ENCODE measurements at regions not wholly inside any gene's neighbourhood (a gene's known extent, or its start where the extent isn't known, plus 50 kb on each side); places are given as distances from the start of the nearest gene placed in this dataset.
A peak's percentile ranks its signal among the peaks of the same experiment; 100 is the strongest.

DNA sequence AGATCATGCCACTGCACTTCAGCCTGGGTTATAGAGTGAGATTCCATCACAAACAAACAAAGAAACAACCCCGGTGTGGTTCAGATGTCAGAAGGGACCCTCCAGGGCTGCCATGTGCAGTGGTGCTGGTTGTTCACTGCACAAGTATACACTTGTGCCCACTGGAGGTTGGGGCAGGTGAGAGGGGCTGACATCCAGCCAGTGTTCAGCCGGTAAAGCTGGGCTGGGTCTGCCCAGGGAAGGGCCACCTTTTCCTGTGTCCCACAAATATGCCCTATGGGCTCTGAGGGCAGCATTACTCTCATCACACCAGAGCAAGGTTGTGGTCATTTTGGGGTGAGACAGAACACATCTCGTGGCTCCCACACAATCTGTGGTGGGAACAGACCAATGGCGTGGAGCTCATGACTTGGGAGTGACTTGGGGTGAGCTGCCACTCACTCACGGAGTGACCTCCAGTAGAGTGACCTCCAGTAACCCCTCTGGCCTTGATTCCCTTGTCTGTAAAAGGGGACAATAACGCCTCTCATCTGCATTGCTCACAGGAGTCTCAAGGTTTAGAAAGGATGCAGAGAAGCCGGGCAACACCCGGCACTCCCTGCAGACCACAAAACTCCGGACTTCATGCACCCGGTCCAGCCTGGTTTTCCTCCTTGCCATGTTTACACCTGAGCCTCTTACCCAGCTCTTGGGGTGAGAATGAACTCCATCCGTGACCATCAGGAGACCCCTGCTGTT, 69.0 kb upstream of the VRK1 start:
- no peak for DNase-seq (ENCODE audit: low read depth in 2 of 2)

DNA sequence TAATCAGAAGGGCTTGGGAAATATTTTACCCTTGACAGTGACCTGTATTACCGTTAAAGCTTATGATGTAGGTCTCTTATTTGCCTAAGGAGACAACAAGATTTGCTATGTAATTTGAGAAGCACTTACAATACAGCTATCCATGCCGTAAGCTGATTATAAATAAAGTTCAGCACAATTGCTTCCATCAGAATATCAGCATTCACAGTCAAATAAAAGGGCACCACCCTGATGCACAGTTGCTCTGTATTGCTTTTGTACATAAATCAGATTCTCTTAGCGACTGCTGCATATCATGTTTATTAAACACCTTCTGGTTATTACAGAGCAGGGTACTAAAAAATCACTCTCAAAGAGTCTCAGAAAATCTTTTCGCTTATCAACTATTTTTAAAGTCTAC, 67.3 kb upstream of the VRK1 start:
- no peak for DNase-seq (ENCODE audit: low read depth in 2 of 2)

DNA sequence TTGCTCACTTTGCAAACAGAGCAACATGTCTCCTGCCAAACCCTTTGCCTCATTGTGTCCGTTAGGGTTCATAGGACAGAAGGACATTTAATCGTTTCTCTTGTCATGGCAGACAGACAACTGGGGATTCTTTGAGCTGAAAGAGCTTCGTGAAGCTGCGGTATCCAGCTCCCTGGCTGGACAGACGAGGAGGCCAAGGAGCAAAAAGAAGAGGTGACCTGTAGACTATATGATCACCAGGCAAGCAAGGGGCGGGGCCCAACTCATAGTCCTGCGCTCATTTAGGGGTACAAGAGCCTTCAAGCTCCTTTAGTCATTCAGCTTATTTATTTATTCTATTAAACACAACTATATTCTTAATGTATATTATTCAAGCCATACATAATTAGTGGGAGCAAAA, 66.8 kb upstream of the VRK1 start:
- no peak for DNase-seq (ENCODE audit: low read depth in 2 of 2)

DNA sequence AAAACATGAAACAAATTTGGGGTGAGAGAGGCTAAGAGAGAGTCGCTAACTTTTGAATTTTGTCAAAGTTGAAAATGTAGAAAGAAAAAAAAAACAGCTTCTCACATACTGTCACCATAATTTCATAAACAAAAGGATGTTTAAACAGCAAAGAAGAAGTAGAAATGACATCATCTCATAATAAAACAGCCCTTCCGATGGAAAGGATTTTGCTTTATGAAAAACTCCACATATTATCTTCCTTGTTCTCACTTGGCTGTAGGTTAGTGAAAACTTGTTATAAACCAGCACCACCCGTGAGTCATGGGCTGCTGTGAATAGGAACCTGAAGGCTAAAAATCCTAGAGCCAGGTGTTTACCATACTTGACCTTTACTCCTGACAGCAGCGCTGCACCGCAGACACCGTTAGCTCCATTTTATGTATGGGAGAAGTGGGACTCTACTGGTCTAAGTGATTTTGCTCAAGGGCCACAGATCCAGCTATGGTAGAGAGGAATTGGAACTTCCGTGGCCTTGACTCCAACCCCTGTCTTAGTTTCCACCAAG, 63.0 kb upstream of the VRK1 start:
- no peak for DNase-seq (ENCODE audit: low read depth in 2 of 2)

DNA sequence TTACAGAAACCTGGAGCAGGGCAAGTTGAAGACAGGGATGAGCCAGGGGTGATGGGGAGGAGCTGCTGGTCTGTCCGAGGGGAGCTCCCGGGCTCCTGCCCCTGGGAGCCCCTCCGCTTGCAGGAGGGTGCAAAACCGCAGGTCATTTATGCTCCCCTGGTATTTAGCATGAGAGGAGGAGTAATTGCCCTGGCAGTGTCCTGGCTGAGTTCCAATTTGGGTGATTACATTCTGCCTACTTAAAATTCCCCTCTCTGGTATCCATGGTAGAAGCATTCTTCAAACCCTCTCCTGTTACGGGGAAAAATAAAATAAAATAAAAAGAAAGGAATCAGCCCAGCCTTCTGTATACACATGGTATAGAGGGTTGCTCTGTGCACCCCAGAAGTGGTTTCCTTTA, 61.7 kb upstream of the VRK1 start:
- no peak for DNase-seq (ENCODE audit: low read depth in 2 of 2)

DNA sequence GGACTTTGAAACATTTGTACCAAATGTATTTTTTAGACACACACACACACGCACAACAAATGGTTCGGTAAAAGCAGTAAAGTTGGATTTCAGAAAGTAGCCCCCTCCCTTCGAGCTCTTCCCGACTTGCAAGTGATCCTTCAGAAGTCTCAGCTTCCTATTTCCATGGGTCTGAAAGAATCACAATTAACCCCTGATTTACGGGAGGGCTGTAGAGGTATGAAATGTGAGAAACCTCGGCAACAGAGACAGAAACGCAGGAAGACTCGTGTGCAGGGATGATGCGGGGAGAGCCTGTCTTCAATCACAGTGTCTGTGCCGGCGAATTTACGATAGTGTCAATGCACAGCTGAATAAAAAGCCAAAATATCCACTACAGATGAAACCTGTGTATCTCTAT, 60.7 kb upstream of the VRK1 start:
- DNase-seq (ENCODE audit: low read depth in 2 of 2), result no peak

DNA sequence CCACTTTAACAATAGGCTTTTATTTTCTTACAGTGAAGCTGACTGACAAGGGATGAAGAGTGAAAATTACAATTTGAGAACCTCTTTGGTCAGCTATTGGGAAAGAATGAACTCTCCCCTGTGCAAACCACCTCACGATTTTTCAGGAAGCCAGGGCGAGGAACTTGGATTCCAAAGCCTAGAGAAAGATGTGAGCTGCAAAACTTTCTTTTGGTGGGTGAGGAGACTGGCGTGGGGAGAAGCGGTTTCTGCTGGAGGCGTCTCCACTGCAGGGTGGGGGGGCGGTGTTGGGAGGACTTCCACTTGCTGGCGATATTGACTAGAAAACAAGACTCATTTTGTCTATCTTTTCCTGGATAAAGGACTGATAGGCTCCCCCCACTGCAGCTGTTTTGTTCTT, 59.3 kb upstream of the VRK1 start:
- DNase-seq (ENCODE audit: low read depth in 2 of 2), result no peak

DNA sequence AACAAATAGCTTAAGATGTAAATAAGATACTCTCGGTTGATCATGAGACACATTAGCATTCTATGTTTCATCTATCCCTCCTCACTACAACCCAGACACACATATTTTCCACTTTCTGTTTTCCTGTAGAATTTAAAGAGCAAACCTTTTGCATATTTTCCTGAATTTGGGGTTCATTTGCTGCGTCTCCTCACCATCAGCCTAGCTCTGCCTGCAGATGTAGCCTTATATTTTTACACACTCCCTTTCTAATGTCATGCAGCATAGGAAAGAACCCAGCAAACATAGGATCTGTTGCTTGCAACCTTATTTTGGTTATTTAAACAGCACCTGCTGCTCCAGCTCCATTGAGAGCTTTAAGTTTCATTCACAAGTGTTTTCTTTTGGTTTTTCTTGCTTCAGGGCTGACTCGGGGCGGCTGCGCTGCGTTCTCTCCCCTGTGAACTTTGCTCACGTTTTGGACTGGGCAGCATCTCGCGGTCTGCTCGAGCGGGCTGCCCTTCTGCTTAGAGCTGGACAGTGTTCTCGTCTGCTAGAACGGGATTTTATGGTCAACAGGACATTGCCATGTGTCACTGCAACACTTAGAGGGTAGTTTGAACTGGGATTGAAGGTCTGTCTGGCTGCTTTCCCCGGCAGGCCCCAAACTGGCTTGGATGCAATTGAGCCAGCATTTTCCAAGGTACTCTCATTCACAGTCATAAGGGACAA, 57.8 kb upstream of the VRK1 start:
- DNase-seq (ENCODE audit: low read depth in 2 of 2), result no peak

DNA sequence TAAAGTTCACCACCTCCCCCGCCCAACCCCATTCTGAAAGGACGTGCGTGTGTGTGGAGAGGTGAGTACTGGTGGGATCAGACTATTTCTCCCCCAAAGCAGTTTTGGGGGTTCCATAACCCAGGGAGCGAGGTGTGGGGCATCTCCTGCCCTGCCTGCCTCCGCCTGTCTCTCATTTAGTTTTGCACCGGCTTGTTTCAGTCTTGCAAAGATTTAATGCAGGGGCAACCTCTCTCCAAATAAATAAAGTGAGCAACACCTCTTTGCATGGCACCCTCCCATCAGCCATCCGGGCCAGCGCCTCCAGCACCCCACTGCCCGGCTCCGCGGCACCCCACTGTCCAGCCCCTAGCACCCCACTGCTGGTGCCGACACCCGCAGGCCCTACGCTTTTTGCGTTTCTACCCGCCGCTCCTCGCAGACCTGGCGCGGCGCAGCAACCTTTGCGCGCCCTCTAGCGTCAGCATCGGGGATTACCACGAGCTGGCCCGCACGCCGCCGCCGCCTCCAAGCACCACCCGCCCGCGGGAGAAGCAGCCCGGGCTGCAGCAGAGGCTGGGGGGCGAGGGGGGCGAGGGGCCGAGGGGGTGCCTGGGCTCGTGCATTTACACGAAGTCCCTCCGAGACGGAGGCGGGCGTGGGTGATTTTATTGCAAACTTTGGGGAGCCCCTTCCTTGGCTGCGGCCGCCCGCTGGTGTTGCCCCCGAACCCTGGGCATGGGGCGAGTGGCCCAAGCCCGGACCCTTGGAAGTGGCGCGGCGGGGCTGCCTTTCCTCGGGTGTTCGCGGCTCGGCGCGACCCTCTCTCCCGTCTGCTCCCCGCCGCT, 55.8 kb upstream of the VRK1 start:
- DNase-seq (ENCODE audit: low read depth in 2 of 2), result peak; percentile 57 to 59

DNA sequence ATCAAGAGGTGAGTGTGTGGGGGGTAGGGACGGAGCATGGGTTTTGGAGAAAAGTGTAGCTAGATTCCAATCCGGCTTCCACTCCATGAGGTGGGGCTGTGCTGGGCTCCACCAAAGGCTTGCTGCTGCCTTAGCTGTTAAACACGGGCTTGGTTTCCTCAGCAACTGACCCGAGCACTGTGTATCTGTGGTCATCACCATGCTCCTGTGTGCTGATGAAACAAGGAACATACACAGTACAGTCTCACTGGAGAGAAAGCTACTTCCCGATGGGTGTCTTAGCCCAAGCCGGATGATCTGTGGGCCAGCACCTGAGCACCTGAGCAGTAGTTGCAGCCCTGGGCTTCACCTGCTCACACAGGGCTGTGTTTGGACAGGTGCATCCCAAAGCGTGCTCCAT, 52.9 kb upstream of the VRK1 start:
- no peak for DNase-seq (ENCODE audit: low read depth in 2 of 2)

DNA sequence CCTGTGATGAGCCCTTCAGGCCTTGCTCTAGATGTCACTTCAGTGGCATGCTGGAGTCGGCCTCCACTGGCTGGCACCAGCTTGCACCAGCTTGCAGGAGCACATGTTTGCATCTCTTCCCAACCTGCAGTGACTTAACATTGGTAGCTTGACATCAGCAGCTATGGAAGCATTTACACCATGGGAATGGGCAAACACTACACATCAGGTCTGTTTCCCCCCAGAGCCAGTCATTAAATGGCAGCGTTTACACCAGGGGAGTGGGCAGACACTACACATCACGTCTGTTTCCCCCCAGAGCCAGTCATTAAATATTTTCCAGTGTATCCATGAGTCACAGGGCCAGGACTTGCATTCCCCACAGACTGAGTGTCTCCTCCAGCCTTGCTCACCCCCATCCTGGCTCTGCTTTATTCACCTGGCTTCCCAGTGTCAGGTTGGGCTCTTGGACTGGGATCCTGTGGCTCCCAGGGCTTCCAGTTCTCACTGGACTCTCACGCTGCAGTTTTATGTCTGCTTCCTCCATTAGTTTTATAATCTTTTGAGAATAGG, 51.6 kb upstream of the VRK1 start:
- no peak for DNase-seq (ENCODE audit: low read depth in 2 of 2)

DNA sequence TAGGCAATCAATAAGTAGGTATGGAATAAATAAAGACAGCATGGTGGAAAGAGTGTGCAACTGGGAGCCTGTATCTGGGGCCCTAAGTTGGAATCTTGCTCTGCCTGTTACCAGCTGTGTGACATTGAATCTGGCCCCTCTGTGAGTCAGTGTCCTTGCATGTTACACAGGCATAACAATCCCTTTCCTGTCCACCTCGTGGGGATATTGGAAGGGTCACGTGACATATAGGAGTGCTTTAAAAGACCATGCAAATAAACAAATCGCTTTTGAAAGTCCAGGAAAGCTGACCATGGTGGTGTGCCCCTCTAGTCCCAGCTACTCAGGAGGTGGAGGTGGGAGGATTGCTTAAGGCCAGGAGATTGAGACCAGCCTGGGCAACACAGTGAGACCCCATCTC, 51.1 kb upstream of the VRK1 start:
- no peak for DNase-seq (ENCODE audit: low read depth in 2 of 2)

DNA sequence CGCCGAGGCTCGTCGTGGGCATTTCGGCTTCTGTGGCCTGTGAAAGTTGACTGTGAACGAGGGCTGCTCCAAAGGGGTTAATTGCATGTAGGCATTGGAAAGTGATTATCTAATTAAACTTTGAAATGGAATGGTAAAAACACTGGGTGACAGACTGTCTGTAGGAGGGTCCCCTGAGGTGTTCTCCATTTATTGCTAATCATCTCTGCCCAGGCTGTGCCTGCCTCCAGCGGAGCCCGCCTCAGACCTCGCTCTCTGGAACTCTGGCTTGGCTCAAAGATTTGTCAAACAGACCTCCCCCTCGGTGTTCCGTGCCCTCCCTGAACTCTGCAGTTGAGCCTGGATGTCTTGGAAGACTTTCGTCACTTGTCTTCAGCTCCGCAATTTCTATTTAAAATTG, 50.2 kb upstream of the VRK1 start:
- DNase-seq (ENCODE audit: low read depth in 2 of 2), result no peak

All from stimulated activated CD8-positive, alpha-beta memory T cell treated with anti-CD3 and anti-CD28 coated beads, Interleukin-7, amount 100 ng/mL, for 1 hour (primary cell).